ENCODE measurements at regions not wholly inside any gene's neighbourhood (a gene's known extent, or its start where the extent isn't known, plus 50 kb on each side); places are given as distances from the start of the nearest gene placed in this dataset.

DNA sequence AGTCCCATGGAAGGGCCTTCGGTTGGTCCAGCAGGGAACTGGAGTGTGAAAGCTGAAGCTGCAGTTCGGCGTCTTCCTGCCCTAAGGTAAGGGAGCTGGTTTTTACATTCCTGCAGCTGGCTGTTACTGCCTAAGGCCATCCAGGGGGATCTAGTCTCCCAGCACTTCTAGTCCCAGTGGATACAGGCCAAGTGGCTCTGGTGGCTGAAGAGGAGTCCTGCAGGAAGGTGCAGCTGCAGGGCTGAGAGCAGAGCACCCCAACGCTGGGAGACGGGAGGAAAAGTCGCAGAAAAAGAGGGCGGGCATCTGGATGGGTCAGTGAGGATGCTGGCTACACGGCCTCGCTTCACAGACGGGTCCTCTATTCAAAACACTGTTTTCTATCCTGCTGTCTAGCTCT is 225.0 kb upstream of the HS6ST1 start:
- no peak for DNase-seq

DNA sequence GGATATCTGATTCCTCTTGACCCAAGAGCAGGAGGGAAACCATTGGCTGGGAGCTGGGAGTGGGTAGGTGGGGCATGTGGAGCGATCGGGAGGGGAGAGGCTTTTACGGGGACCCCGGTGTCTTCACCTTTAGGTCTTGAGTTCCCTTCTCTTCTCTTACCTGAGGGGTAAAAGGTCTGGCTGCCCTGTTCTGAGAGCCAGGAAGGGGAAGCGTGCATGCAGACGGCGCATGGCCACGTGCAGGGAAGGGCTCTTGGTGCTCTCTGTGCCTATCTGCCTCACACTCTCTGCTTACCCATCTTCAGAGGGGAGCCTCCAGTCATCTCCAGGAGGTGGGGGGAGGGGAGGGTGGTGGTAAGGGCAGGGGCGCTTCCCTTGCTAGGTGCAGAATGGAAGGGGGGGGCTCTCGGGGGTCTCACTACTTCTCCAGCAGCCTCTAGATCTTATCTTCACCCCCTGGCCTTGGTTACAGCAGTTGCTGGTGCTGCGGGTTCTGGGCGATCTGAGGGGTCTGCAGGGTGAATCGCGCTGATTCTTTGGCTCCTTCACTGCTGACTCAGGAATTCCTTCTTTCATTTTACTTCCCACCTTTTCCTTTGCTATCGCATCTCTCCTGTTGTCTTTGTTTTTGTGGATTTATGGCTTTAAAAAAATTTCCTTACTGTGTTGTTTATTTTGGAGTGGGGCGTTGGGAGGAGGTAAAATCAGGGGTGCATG is 225.8 kb upstream of the HS6ST1 start:
- DNase-seq = no peak

DNA sequence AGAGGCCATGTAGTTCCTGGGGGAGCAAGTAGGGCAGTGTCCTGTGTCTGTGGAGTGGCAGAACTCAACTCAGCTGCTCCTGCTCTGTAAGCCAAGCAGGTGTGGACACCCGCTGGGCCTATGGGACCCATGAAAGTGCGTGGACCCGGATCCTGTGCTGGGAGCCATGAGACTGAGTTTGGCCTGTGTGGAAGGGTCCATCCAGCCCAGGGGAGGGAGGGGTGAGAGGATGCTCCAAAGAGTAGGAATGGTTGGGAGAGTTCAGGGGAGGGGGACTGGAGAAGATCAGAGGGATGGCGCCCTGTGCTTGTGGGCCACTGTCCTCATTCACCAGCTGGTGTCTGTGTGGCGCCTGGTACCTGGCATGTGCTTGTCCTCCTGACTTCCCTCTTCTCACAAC is 226.4 kb upstream of the HS6ST1 start:
- no peak for DNase-seq

DNA sequence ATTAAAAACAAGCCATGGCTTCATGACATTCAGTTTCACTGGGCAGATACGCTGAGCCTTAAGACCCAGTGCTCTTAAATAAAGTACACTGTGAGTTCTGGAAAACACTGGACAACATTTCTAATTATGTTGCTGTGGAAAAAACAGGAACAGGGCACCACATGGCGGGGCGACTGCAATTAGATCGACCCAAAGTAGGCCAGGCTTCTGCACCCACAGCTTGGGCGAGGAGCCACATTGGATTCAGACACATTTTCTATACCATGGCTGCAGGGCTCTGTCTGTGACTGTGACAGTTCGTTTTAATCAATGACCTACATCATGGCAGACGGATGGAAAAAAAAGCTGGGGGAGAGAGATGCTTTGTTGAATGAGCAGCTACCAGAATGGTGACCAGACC is 227.2 kb upstream of the HS6ST1 start:
- DNase-seq = no peak

DNA sequence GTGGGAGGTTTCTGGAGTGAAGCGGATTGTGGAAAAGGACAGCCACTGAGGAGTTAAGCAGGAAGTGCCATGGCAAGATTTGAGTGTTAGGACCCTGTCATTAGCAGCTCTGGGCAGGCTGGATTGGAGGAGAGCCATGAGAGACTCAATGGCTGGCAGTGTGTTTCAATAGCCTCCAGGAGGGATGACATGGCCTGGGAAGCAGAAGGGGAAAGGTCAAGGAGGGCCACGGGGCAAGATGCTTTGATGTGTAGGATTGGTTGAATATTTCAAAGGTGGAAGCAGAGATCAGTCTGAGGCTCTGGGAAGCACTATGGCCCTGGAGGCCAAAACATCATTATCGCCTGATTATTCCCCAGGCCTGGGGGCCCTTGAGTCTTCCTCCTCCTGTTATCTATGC is 229.0 kb upstream of the HS6ST1 start:
- DNase-seq = no peak

DNA sequence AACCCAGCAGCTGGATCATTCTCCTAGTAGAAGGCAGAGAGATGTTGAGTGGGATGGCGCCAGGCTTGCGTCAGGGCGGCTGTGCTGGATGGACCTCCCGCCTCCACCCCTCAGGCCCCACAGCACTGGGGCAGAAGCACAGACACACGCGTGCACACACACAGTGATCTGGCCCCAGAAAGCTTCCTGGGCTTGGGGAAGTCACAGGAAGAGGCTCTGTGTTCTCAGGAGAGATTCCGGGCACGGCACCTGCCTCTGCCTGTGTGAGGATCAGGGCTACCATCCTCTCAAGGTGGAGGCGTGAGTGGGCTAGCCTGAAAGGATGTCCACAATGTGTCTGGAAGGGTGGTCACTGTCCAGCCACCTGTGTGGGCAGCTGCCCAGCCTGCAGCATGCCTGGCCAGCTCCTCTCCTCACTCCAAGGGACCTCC is 229.8 kb upstream of the HS6ST1 start:
- DNase-seq = no peak

DNA sequence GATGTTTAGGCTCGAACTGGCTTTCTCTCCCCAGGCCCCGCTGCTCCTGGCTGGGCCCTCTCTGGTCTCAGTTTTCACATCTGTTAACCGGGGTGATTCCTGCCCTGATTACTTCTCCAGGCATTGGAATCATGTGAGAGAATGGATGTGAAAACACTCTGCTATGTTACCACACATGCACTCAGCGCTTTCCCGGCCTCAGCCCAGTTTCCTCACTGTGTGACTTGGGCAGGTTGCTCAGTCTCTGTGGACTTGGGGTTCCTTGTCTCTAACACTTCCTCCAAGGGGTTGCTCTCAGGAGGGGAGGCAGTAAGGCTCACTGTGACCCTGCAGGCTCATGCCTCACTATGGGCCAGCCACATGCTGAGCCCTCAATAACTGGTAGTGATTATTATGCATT is 230.4 kb upstream of the HS6ST1 start:
- no peak for DNase-seq

DNA sequence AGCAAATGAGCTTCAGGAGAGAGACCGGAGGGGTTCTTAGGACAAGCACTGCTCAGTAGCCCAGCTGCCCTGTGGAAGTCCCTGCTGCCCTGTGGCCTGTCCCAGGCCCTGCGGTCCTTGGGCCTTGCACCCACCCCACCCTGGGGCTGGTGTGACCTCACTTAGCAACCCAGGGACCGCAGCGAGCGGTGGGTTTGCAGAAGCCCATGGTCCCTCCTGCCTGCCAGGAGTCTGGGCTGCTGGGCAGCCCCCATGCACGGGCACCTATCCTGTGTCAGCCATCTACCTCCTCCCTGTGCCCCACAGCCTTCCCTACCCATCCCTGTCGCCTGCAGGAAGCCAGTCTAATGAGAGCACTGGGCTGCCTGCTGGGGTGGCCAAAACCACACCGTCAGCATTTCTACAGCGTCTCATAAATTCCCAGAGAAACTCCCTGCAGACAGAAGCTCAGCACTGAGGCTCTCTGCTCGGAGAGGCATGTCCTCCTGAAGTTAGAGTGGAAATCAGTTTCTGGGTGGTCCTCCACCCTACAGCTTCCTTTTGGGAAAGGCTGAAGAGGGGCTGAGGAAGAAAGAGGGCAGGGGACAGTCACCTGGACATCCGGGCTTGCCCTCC is 231.1 kb upstream of the HS6ST1 start:
- no peak for DNase-seq

DNA sequence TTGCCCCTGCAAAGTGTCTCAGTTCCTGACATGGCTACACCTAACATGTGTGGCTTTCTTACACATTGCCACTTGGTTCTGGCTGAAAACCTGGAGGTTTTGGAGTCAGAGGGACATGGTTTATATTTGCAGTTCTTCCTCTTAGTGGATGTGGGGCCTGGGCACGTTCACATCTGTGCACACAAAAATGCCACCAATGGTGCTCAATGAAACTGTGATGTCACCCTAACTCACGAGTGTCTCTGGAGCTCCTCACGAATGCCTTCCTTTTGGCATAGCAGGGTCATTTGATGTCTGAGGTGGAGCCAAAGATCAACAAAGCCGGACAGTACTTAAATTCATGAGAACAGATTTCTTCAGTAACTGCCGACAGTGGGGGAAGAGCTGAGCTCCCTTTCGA is 231.7 kb upstream of the HS6ST1 start:
- no peak for DNase-seq

DNA sequence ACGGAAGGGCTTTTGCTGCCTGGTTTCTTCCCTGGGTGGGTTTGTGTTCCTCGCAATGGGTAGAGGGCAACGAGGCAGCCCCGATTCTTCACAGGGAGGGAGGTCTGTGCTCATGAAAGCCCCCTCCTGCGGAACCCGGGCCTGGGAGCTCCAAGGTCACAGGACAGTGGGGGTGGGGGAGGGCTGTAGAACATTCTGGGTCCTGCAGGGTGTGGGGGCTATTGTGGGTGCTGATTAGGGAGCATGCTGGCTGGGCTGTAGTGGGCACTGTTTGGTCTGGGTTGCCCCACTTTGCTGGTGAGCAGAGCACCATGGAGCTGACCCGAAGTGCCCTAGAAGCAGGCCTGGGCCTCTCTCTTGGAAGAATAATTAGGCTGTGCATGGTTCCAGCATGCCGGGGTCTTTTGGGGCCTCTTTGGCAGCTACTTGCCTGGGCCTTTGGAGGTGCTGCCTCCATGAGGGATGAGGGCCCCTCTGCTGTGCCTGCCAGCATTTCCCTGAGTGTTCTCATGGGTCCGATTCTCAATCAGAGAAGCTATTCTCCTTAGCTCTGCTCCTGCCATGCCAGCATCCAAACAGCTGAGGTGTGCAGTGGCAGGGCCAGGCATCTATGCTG is 232.2 kb upstream of the HS6ST1 start:
- DNase-seq = no peak

DNA sequence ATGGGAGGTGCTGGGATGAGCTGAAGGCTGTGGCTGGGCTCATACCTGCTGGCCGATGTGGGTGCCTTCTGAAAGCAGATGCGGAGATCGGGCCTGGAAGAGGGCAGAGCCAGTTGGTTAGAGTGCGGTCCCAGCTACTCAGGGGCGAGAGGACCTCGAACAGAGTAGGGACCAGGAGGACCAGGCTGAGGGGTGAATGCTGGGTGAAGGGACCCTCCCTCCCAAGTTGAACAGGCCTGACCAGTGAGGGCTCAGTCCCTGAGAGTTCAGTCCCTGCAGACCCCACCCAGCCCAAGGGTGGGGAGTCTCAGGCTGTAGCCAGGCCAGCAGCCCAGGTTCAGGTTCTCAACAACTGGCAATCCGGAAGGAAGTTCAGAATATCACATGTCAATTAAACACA is 232.8 kb upstream of the HS6ST1 start:
- DNase-seq = no peak

DNA sequence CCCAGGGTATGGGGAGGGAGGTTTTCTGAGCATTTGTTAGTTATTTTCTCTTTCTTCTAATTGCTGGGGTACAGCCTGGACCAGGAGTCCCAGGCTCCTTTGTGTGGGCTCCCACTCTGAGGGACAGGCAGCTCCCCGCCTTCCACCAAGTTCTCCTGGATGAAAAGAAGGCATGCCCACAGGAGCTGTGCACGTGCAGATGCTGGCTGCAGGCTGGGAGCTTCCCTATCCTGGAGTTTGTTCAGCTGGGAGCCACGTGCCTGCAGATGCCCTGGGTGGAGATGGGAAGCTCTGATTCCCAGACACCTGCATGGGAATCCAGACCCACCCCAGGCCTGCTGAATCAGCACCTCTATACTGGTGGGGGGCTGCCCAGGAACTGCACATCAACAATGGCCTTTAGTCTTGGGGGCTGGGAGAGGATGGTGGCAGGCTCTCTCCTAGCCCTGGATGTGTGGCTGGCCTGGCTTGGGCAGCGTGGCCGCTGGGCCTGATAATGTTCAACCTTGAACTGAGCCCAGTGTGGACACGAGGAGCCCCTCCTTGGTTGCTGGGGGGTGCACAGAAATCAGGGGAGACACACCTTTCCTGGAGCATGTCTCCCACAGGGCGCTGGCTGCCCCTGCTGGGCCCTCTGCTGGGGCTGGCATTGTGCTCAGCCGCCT is 233.6 kb upstream of the HS6ST1 start:
- no peak for DNase-seq

DNA sequence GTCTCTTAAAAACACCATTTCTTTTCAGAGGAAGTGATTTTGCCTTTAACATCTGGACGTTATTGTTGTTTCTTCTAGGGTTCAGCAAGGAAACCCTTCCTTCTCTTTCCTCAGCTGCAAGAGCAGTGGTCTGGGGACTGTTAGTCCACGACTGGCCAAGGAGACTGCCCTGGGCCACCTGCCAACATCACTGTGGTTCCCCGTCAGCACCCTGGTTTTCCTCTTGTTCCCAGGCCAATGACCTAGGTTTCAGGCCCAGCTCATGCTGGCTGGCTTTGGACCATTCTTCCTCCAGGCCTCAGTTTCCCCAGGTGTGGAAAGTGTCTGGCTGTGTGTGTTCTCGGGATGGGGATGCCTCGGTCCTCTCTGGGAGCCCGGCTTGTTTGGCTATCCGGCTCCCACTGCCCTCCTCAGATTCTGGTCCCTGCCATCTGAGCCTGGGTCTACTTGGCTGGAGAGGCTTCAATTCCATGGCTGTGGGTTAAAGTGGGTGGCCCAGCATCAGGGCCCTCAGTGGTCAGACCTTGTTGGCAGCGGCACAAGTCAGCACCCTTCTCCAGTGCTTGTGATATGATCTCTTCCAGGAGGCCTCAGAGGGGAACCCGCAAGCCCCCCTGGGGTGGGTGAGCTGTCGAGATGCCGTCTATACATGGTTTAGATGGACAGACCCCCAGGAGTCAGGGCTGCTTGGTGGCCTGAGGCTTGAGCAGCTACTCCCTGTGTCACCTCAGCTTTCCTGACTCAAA is 234.3 kb upstream of the HS6ST1 start:
- no peak for DNase-seq

DNA sequence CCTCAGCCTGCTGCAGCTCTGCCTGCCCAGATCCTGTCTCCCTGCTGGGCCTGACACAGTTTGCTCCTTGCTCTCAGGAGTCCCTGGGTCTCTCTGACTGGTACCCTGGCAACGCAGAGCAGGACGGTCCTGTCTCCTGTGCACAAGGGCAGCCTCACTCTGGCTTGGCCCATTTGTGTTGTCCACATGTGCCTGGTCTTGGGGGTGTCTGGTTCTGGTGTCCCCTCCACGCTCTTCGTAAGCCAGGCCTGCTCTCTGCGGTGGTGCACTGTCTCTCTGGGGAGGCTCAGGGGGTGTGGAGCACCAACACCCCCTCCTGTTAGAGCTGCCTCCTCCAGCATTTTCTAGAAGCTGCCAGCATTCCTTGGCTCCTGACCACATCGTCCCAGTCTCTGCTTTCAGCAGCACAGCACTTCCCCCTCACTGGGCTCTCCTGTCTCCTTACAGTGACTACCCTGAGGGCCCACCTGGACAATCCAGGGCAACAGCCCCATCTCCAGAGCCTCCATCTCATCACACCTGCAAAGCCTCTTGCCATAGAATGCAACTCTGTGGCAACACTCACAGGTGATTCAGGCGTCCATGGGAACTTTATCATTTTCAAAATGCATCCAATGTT is 235.6 kb upstream of the HS6ST1 start:
- no peak for DNase-seq

DNA sequence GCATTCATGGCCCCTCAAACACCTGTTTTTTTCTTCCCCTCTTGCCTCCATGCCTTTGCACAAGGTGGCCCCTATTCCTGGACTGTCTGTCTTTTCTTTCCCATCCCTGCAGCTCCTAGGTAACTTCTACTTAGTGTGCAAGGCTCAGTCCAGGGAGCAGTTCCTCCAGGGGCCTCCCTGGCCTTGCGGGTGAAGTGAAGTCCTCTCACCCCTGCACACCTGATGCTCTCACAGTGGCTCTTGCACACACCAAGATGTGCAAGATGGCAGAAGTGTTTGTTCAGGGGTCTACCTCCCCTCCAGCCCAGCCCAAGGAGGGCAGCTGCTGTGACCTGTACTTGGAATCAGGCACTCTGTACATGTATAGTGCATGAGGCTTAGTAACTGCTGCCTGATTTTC is 236.8 kb upstream of the HS6ST1 start:
- DNase-seq = no peak

DNA sequence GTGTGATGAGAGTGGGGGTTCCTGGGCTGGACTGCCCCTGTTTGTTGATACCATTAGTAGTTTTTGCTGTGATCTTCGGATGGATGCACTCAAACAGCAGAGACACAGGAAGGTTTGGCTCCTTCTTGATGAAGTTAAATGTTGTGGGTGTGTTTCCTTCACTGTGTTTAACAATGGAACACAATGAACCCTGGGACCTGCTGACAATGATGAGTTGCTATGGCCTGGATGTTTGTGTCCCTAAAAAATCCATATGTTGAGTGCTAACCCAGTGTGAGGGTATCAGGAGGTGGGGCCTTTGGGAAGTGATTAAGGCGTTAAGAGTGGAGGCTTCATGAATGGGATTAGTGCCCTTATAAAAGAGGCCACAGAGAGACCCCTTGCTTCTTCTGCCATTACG is 237.4 kb upstream of the HS6ST1 start:
- no peak for DNase-seq

DNA sequence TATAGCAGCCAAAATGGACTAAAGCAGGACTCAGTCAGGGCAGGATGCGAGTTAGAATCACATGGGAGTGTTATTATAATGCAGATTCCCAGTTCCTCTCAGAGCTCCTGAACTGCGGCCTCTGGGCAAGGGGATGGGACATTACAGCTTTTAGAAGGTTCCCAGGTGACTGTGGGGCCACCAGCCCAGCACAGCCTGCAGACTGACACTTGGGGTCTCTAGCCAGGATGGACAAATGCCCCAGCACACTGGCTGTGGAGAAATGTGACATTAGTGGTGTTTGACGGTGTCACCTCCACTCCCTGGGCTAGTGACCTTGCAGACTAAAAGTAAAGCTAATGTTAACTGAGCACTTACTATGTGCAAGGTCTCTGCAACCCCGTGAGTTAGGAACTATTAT is 238.0 kb upstream of the HS6ST1 start:
- DNase-seq = no peak

DNA sequence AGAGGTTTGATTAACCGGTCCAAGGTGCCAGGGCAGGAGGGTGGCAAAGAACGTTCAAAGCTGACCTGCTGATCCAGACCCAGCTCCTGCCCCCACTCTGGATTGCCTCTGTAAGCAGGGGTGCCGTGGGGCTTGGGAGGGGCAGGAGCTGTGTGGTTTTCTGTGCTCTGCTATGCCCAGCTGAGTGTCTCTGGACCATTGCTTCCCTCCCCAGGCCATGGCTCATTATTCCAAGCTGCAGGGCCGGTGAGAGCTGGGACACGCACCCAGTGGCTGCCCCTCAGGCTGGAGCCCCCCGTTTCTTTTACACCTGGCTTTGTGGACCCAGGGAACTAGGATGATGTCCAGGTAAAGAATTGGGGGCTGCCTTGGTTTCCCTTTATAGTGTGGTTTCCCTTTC is 238.4 kb upstream of the HS6ST1 start:
- no peak for DNase-seq

DNA sequence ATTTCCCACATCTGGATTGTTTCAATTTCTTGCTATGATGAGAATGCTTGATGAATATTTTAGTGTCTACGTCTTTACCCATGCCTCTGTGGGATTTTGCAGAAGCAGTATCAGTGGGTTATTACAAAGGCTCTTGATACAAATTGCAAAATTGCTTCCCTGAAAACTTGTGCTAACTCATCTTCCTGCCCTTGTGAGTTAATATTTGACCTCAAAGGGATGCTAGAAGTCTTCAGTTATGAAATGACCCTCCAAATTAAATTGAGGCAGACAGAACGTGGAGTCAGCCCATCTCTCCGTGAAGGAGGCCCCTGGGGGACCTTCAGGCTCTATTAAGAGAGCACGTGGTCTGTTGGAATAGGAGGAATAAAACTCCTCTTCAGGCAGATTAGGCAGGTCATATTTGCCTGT is 239.2 kb upstream of the HS6ST1 start:
- DNase-seq = no peak

DNA sequence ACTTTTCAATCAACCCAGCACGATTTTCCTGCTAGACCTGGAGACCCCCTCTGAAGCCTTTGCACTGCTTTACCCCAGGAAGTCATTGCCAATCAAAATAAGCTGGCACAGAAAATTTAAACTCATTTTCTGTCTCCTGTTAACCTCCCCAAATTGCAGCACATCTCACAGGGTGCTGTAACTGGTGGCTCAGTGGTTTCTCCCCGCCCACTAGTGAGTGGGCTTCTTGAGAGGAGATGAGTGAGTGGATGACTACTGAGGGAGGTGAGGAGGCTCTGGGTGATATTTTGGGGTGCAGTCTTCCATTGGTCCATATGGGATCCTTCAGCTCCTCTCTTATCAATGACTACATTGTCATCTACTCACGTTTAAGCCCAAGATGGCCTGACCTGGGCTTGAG is 239.8 kb upstream of the HS6ST1 start:
- DNase-seq = no peak

DNA sequence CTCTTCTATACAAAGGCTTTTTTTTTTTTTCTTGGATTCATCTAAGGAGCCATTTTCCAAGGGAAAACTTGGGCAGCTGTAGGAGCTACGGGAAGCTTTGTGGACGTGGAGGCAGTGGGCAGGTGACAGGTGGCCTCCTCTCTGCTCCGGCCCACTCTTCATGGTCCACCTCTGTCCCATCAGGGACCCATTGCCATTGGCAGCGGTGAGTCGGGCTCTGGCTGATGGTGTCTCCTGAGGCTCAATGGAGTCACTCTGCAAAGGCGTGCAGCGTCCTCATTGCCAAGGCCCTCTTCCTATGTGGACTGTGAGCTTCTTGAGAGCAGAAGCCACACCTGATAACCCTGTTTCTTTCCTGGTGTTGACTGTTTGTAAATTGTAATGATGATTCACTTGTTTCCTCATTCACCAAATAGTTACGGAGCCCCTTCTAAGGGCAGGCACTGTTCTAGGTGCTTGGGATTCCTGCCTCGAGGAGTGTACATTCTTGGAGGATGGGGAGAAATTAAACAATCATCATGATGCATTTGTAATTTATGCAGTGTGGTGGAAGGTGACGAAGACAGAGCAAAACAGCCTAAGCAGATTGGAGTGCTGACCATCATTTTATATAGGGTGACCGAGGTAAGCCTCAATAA is 240.3 kb upstream of the HS6ST1 start:
- no peak for DNase-seq
